ENCODE measurements at regions not wholly inside any gene's neighbourhood (a gene's known extent, or its start where the extent isn't known, plus 50 kb on each side); places are given as distances from the start of the nearest gene placed in this dataset.

DNA sequence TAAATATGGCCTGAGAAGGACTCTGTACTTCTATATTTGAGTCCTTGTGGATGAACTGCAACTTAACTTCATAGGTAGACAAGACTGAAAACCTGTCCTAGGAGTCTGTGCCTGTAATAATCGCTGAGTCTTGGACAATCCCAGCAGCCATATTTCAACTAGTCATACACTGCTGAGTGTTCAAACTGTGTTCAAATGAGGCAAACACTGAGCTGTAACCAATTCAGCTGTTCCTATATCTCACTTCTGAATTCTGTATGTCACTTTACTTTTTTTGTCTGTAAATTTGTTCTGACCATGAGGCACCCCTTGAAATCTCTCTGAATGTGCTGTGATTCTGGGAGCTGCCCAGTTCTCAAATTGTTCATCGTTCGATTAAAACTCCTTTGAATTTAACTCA, 72.4 kb downstream of the FOXF2 start:
- no peaks in the 10 kb centered on the region for H3K79me2 ChIP-seq (ENCODE audit: insufficient read depth, low read depth)
- H3K36me3 ChIP-seq (ENCODE audit: insufficient read depth): no peaks in the 10 kb centered on the region
- H2AFZ ChIP-seq (ENCODE audit: low read depth): no peak overlapping the region
- H3K4me3 ChIP-seq (IDR thresholded peaks at IDR 0.05; ENCODE audit: insufficient read depth, low read depth, low read length): no peak overlapping the region
- no peaks in the 10 kb centered on the region for H3K4me1 ChIP-seq (ENCODE audit: low read depth, poor library complexity, severe bottlenecking)
- H3K9ac ChIP-seq: no peak overlapping the region
- no peaks in the 10 kb centered on the region for H3K27me3 ChIP-seq (ENCODE audit: insufficient read depth, low read depth)
- H3K27ac ChIP-seq: no peak overlapping the region
- H4K20me1 ChIP-seq (ENCODE audit: insufficient read depth): no peaks in the 10 kb centered on the region
- TF ChIP-seq, protein P1, sequence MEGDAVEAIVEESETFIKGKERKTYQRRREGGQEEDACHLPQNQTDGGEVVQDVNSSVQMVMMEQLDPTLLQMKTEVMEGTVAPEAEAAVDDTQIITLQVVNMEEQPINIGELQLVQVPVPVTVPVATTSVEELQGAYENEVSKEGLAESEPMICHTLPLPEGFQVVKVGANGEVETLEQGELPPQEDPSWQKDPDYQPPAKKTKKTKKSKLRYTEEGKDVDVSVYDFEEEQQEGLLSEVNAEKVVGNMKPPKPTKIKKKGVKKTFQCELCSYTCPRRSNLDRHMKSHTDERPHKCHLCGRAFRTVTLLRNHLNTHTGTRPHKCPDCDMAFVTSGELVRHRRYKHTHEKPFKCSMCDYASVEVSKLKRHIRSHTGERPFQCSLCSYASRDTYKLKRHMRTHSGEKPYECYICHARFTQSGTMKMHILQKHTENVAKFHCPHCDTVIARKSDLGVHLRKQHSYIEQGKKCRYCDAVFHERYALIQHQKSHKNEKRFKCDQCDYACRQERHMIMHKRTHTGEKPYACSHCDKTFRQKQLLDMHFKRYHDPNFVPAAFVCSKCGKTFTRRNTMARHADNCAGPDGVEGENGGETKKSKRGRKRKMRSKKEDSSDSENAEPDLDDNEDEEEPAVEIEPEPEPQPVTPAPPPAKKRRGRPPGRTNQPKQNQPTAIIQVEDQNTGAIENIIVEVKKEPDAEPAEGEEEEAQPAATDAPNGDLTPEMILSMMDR (conservative IDR thresholded peaks at IDR 0.05; ENCODE audit: low read depth, low read length): no peak
- H3K4me2 ChIP-seq: no peak overlapping the region

- Histone ChIP-seq H3K4me2 (no peak overlapping the region), H4K20me1 (ENCODE audit: insufficient read depth) (no peaks in the 10 kb centered on the region), H2AFZ (ENCODE audit: low read depth) (no peak overlapping the region), H3K9ac (no peak overlapping the region), H3K27me3 (ENCODE audit: insufficient read depth, low read depth) (no peaks in the 10 kb centered on the region), H3K4me1 (ENCODE audit: low read depth, poor library complexity, severe bottlenecking) (no peaks in the 10 kb centered on the region), H3K79me2 (ENCODE audit: insufficient read depth, low read depth) (no peaks in the 10 kb centered on the region), H3K36me3 (ENCODE audit: insufficient read depth) (no peaks in the 10 kb centered on the region), H3K4me3 (IDR thresholded peaks at IDR 0.05; ENCODE audit: insufficient read depth, low read depth, low read length) (no peak overlapping the region), H3K27ac (no peak overlapping the region)
- TF ChIP-seq, protein P1 (conservative IDR thresholded peaks at IDR 0.05; ENCODE audit: low read depth, low read length): no peak
Measured at GRCh38 chr6:1463275-1463674, 73.9 kb downstream of the FOXF2 start.

GRCh38 chr6:1463751-1464426, 74.5 kb downstream of the FOXF2 start:
- Histone ChIP-seq H3K4me3 (IDR thresholded peaks at IDR 0.05; ENCODE audit: insufficient read depth, low read depth, low read length) (no peak overlapping the region), H3K36me3 (ENCODE audit: insufficient read depth) (no peaks in the 10 kb centered on the region), H2AFZ (ENCODE audit: low read depth) (no peak overlapping the region), H3K79me2 (ENCODE audit: insufficient read depth, low read depth) (no peaks in the 10 kb centered on the region), H3K4me2 (no peak overlapping the region), H3K4me1 (ENCODE audit: low read depth, poor library complexity, severe bottlenecking) (no peaks in the 10 kb centered on the region), H3K9ac (no peak overlapping the region), H4K20me1 (ENCODE audit: insufficient read depth) (no peaks in the 10 kb centered on the region), H3K27me3 (ENCODE audit: insufficient read depth, low read depth) (no peaks in the 10 kb centered on the region), H3K27ac (no peak overlapping the region)
- TF ChIP-seq, protein P1 (conservative IDR thresholded peaks at IDR 0.05; ENCODE audit: low read depth, low read length): no peak

- TF ChIP-seq, protein P1 (conservative IDR thresholded peaks at IDR 0.05; ENCODE audit: low read depth, low read length): no peak
- no peaks in the 10 kb centered on the region for H3K27me3 ChIP-seq (ENCODE audit: insufficient read depth, low read depth)
- H3K9ac ChIP-seq: no peak overlapping the region
- H2AFZ ChIP-seq (ENCODE audit: low read depth): no peak overlapping the region
- H4K20me1 ChIP-seq (ENCODE audit: insufficient read depth): no peaks in the 10 kb centered on the region
- H3K27ac ChIP-seq: no peak overlapping the region
- no peak overlapping the region for H3K4me3 ChIP-seq (IDR thresholded peaks at IDR 0.05; ENCODE audit: insufficient read depth, low read depth, low read length)
- peaks cover under 1% of the 10 kb centered on the region for H3K4me1 ChIP-seq (ENCODE audit: low read depth, poor library complexity, severe bottlenecking)
- H3K79me2 ChIP-seq (ENCODE audit: insufficient read depth, low read depth): no peaks in the 10 kb centered on the region
- H3K36me3 ChIP-seq (ENCODE audit: insufficient read depth): no peaks in the 10 kb centered on the region
- no peak overlapping the region for H3K4me2 ChIP-seq
Measured at GRCh38 chr6:1464781-1465370, 75.5 kb downstream of the FOXF2 start.
